Left ventricle myocardium superior (tissue), 1 donor: ENCODE measurements at regions not wholly inside any gene's neighbourhood (a gene's known extent, or its start where the extent isn't known, plus 50 kb on each side); places are given as distances from the start of the nearest gene placed in this dataset.

Experiments used
- ATAC-seq: fragments of 200-7000 bp; cut with Tn5 transposase; one replicate; pipeline ENCODE4 v1.9.1; 2020; ENCODE audit warnings: mild to moderate bottlenecking, moderate library complexity
- DNase-seq: peaks from one replicate; pipeline ENCODE4 v3.0.0-alpha.2; 2020
- intact Hi-C: fragments of 100-400 bp; cut with micrococcal nuclease; formaldehyde crosslinking; loops from one replicate; pipeline ENCODE4 v1.11.0; 2022
- donor health status: DM: no; HTN: yes; CAD: no; lungs with severe emphysema.

GRCh38 chr1:71269818-71270217 is 189.0 kb upstream of the ZRANB2 start:
- ATAC-seq: no peak
- intact Hi-C loops: no loop called here
- no peak for DNase-seq

- ATAC-seq (no peak), DNase-seq (no peak)
- intact Hi-C loops: no loop called here
Observed at GRCh38 chr1:71269179-71269578, 188.3 kb upstream of the ZRANB2 start.

GRCh38 chr1:71267220-71267619 is 186.4 kb upstream of the ZRANB2 start:
- DNase-seq (no peak), ATAC-seq (no peak)
- intact Hi-C loops: no loop called here

GRCh38 chr1:71264039-71264438 is 183.2 kb upstream of the ZRANB2 start:
- ATAC-seq (no peak), DNase-seq (no peak)
- intact Hi-C loops: no loop called here

GRCh38 chr1:71262970-71263369 is 182.1 kb upstream of the ZRANB2 start:
- ATAC-seq (no peak), DNase-seq (no peak)
- intact Hi-C loops: no loop called here

- DNase-seq (no peak), ATAC-seq (no peak)
- intact Hi-C loops: no loop called here
Observed at GRCh38 chr1:71252900-71253299, 172.1 kb upstream of the ZRANB2 start.

GRCh38 chr1:71245246-71245645 is 164.4 kb upstream of the ZRANB2 start:
- intact Hi-C loops: no loop called here
- ATAC-seq (no peak), DNase-seq (no peak)

GRCh38 chr1:71242239-71242638 is 161.4 kb upstream of the ZRANB2 start:
- DNase-seq: no peak
- no peak for ATAC-seq
- intact Hi-C loops: no loop called here

GRCh38 chr1:71240656-71241055 is 159.8 kb upstream of the ZRANB2 start:
- intact Hi-C loops: no loop called here
- no peak for DNase-seq
- no peak for ATAC-seq

GRCh38 chr1:71236503-71236902 is 155.7 kb upstream of the ZRANB2 start:
- DNase-seq (no peak), ATAC-seq (no peak)
- intact Hi-C loops: no loop called here

GRCh38 chr1:71233645-71234044 is 152.8 kb upstream of the ZRANB2 start:
- intact Hi-C loops: no loop called here
- DNase-seq: no peak
- ATAC-seq: no peak

GRCh38 chr1:71232786-71233185 is 152.0 kb upstream of the ZRANB2 start:
- intact Hi-C loops: no loop called here
- ATAC-seq: no peak
- DNase-seq: no peak

- ATAC-seq (no peak), DNase-seq (no peak)
- intact Hi-C loops: no loop called here
Observed at GRCh38 chr1:71232166-71232763, 151.4 kb upstream of the ZRANB2 start.

GRCh38 chr1:71231751-71232150 is 150.9 kb upstream of the ZRANB2 start:
- no peak for ATAC-seq
- no peak for DNase-seq
- intact Hi-C loops: no loop called here

GRCh38 chr1:71228742-71229365 is 148.0 kb upstream of the ZRANB2 start:
- DNase-seq (no peak), ATAC-seq (peak; percentile 57)
- intact Hi-C loops: no loop called here

GRCh38 chr1:71228241-71228640 is 147.4 kb upstream of the ZRANB2 start:
- intact Hi-C loops: no loop called here
- no peak for DNase-seq
- no peak for ATAC-seq

- ATAC-seq (no peak), DNase-seq (no peak)
- intact Hi-C loops: no loop called here
Observed at GRCh38 chr1:71224741-71225377, 144.0 kb upstream of the ZRANB2 start.

- ATAC-seq (peak; percentile 61), DNase-seq (no peak)
- intact Hi-C loops: no loop called here
Observed at GRCh38 chr1:71223641-71224340, 143.0 kb upstream of the ZRANB2 start.

- DNase-seq: no peak
- ATAC-seq: no peak
- intact Hi-C loops: no loop called here
Observed at GRCh38 chr1:71222668-71223067, 141.8 kb upstream of the ZRANB2 start.

- intact Hi-C loops: no loop called here
- no peak for DNase-seq
- ATAC-seq: no peak
Observed at GRCh38 chr1:71210718-71211117, 129.9 kb upstream of the ZRANB2 start.
